Right lobe of liver (tissue), 6 donors: ENCODE measurements at regions not wholly inside any gene's neighbourhood (a gene's known extent, or its start where the extent isn't known, plus 50 kb on each side); places are given as distances from the start of the nearest gene placed in this dataset.

ENCODE experiments used
- ATAC-seq, 4 donors: fragments of 200-7000 bp; cut with Tn5 transposase; one replicate each; pipeline ENCODE4 v1.9.1; 2020; ENCODE audit warnings: mild to moderate bottlenecking in 4 of 4, moderate library complexity in 4 of 4
- DNase-seq, 3 donors: peaks; one replicate each; pipeline ENCODE4 v3.0.0-alpha.2; 2020
- H3K27ac ChIP-seq, 3 donors: fragments of 200-600 bp; one replicate each; pipeline ENCODE4 v1.8.0; 2022
- H3K27me3 ChIP-seq, 2 donors: fragments of 200-600 bp; one replicate each; pipeline ENCODE4 v1.8.0; 2022
- H3K36me3 ChIP-seq, 4 donors: fragments of 200-600 bp; sonication (generic) in 1 of 4; one replicate each; pipeline versions ENCODE4 v1.5.1 to v1.8.0; 2017 to 2022; ENCODE audit warnings: control low read depth in 1 of 4
- H3K4me1 ChIP-seq, 4 donors: fragments of 200-600 bp; sonication (generic) in 1 of 4; one replicate each; pipeline versions ENCODE4 v1.5.1 to v1.8.0; 2017 to 2022; ENCODE audit warnings: control low read depth in 1 of 4
- H3K4me3 ChIP-seq, 3 donors: fragments of 200-600 bp; one replicate each; pipeline ENCODE4 v1.8.0; 2022
- H3K9me3 ChIP-seq, 4 donors: fragments of 200-600 bp; sonication (generic) in 1 of 4; one replicate each; pipeline versions ENCODE4 v1.5.1 to v1.8.0; 2017 to 2022; ENCODE audit warnings: control low read depth in 1 of 4
- CTCF ChIP-seq, 4 donors: fragments of 200-600 bp in 3 of 4; fragments of 450-650 bp in 1 of 4; IDR thresholded peaks; one replicate each; pipeline versions ENCODE4 v1.5.1 to v1.8.0; 2016 to 2022; ENCODE audit warnings: antibody characterized with exemption in 4 of 4, mild to moderate bottlenecking in 2 of 4
- POLR2A ChIP-seq: fragments of 450-650 bp; IDR thresholded peaks from one replicate; pipeline ENCODE4 v1.6.1; 2017; ENCODE audit warnings: antibody characterized with exemption, mild to moderate bottlenecking
- WGBS: methylation state at CpG from one replicate; pipeline ENCODE4 v1.1.6; 2018; ENCODE audit warnings: low coverage, low lambda C conversion rate; ENCODE audit not compliant: insufficient coverage; ENCODE audit errors: missing lambda C conversion rate; 5-methylcytosine and 5-hydroxymethylcytosine counted together
- intact Hi-C, 2 donors: fragments of 100-400 bp; cut with DNase I; formaldehyde crosslinking; loops; one replicate each; pipeline versions ENCODE4 v1.11.2 to v1.14.1; 2022
- donor health status: DM: no; HTN: yes; CAD: no.
- donor health status: DM: no; HTN: no; CAD: no.
- donor health status: DM: no; HTN: no; CAD: no.
- donor health status: DM: no; HTN: yes; CAD: no.
- donor health status: DM: no; HTN: yes; CAD: no.

GRCh38 chrX:30483996-30484395 is 93.6 kb downstream of the TASL start:
- 53% methylated on average over 2 of the region's 2 CpGs for WGBS
- intact Hi-C loops = no loop called here
- H3K9me3 ChIP-seq = no peaks in the 10 kb centered on the region
- DNase-seq (no peak), ATAC-seq (no peak)
- H3K4me1 ChIP-seq = no peaks in the 10 kb centered on the region
- no peak overlapping the region for H3K4me3 ChIP-seq
- H3K27ac ChIP-seq = no peak overlapping the region
- no peak for TF ChIP-seq CTCF (IDR thresholded peaks at IDR 0.05)
- no peak for TF ChIP-seq POLR2A
- no peaks in the 10 kb centered on the region for H3K36me3 ChIP-seq
- no peaks in the 10 kb centered on the region for H3K27me3 ChIP-seq

- ATAC-seq (no peak), DNase-seq (no peak)
- Histone ChIP-seq H3K36me3 (no peaks in the 10 kb centered on the region), H3K27me3 (no peaks in the 10 kb centered on the region), H3K27ac (no peak overlapping the region), H3K4me3 (no peak overlapping the region), H3K4me1 (no peaks in the 10 kb centered on the region), H3K9me3 (no peaks in the 10 kb centered on the region)
- intact Hi-C loops = no loop called here
- 37% methylated on average over 3 of the region's 3 CpGs for WGBS
- no peak for TF ChIP-seq POLR2A
- no peak for TF ChIP-seq CTCF (IDR thresholded peaks at IDR 0.05)
Measured at GRCh38 chrX:30468471-30468870, 109.1 kb downstream of the TASL start.
